Mammary epithelial cell (primary cell): ENCODE measurements at regions not wholly inside any gene's neighbourhood (a gene's known extent, or its start where the extent isn't known, plus 50 kb on each side); places are given as distances from the start of the nearest gene placed in this dataset.

Experiments
- EZH2 ChIP-seq: IDR thresholded peaks from 2 replicates; pipeline ENCODE4 v1.6.1; 2012; ENCODE audit warnings: low read length, inconsistent platforms, borderline replicate concordance
- TF ChIP-seq, protein P1 (sequence below), 2 donors: IDR thresholded peaks in 1 of 2; conservative IDR thresholded peaks in 1 of 2; 2 replicates each; pipeline ENCODE4 v1.5.1; 2011 to 2012; ENCODE audit warnings: inconsistent platforms in 2 of 2, low read length in 2 of 2, mild to moderate bottlenecking in 2 of 2, control low read depth in 1 of 2, low read depth in 1 of 2; ENCODE audit not compliant: insufficient read depth in 1 of 2; ENCODE audit errors: extremely low read depth in 1 of 2

DNA sequence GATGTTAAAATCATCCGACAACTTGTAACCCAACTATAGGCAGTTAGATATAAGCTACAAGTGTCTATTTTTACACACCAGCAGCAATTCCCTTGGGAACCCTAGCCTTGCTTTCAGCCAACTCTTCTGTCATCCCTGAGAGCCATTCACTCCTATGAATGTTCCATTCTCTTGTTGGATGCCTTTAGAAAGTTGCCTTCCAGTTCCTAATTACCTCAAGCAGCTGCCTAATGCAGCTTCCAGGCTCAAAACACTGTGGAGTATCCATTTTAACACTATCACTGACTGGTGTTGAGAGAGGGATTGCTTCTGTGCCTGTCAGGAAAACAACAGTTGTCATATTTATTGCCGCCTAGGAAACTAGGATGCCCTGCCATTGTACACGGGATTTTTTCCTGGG is 402.0 kb upstream of the ACVR2A start:
- TF ChIP-seq, protein P1, sequence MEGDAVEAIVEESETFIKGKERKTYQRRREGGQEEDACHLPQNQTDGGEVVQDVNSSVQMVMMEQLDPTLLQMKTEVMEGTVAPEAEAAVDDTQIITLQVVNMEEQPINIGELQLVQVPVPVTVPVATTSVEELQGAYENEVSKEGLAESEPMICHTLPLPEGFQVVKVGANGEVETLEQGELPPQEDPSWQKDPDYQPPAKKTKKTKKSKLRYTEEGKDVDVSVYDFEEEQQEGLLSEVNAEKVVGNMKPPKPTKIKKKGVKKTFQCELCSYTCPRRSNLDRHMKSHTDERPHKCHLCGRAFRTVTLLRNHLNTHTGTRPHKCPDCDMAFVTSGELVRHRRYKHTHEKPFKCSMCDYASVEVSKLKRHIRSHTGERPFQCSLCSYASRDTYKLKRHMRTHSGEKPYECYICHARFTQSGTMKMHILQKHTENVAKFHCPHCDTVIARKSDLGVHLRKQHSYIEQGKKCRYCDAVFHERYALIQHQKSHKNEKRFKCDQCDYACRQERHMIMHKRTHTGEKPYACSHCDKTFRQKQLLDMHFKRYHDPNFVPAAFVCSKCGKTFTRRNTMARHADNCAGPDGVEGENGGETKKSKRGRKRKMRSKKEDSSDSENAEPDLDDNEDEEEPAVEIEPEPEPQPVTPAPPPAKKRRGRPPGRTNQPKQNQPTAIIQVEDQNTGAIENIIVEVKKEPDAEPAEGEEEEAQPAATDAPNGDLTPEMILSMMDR (conservative IDR thresholded peaks at IDR 0.05 in 1 of 2, IDR thresholded peaks at IDR 0.05 in 1 of 2; ENCODE audit: extremely low read depth in 1 of 2, insufficient read depth in 1 of 2, low read depth in 1 of 2, low read length in 2 of 2): no peak
- no peak for TF ChIP-seq EZH2
